Ishikawa (cell line): ENCODE measurements at regions not wholly inside any gene's neighbourhood (a gene's known extent, or its start where the extent isn't known, plus 50 kb on each side); places are given as distances from the start of the nearest gene placed in this dataset.

Experiments
- CEBPB ChIP-seq: IDR thresholded peaks from 2 replicates; pipeline ENCODE4 v1.6.1; 2012
- CREB1 ChIP-seq: IDR thresholded peaks from 2 replicates; pipeline ENCODE4 v1.6.1; 2012; ENCODE audit warnings: low read depth
- EGR1 ChIP-seq: IDR thresholded peaks from 2 replicates; pipeline ENCODE4 v1.6.1; 2012
- EP300 ChIP-seq: IDR thresholded peaks from 2 replicates; pipeline ENCODE4 v1.6.1; 2012; ENCODE audit warnings: borderline replicate concordance
- FOXM1 ChIP-seq: IDR thresholded peaks from 2 replicates; pipeline ENCODE4 v1.6.1; 2012; ENCODE audit warnings: low read depth, borderline replicate concordance
- MAX ChIP-seq: IDR thresholded peaks from 2 replicates; pipeline ENCODE4 v1.6.1; 2012
- NFIC ChIP-seq: IDR thresholded peaks from 2 replicates; pipeline ENCODE4 v1.6.1; 2012
- RAD21 ChIP-seq: IDR thresholded peaks from 2 replicates; pipeline ENCODE4 v1.6.1; 2012; ENCODE audit warnings: low read depth
- TAF1 ChIP-seq: IDR thresholded peaks from 2 replicates; pipeline ENCODE4 v1.6.1; 2012; ENCODE audit warnings: low read depth, mild to moderate bottlenecking
- TCF12 ChIP-seq: IDR thresholded peaks from 2 replicates; pipeline ENCODE4 v1.6.1; 2012; ENCODE audit warnings: low read depth
- TEAD4 ChIP-seq: IDR thresholded peaks from 2 replicates; pipeline ENCODE4 v1.6.1; 2012
- YY1 ChIP-seq: IDR thresholded peaks from 2 replicates; pipeline ENCODE4 v1.6.1; 2012; ENCODE audit warnings: low read depth
- ZBTB7A ChIP-seq: IDR thresholded peaks from 2 replicates; pipeline ENCODE4 v1.6.1; 2012; ENCODE audit warnings: low read depth
- TF ChIP-seq, protein P1 (sequence below): IDR thresholded peaks from 2 replicates; pipeline ENCODE4 v1.6.1; 2012
- TF ChIP-seq, protein P2 (sequence below): IDR thresholded peaks from 2 replicates; pipeline ENCODE4 v1.6.1; 2012; ENCODE audit warnings: low read depth, mild to moderate bottlenecking

GRCh38 chr11:98874050-98874449 lies 146.7 kb upstream of the CNTN5 start:
- no peak for TF ChIP-seq EP300
- TF ChIP-seq TEAD4 = no peak
- TF ChIP-seq CREB1 = no peak
- TF ChIP-seq, protein P1, sequence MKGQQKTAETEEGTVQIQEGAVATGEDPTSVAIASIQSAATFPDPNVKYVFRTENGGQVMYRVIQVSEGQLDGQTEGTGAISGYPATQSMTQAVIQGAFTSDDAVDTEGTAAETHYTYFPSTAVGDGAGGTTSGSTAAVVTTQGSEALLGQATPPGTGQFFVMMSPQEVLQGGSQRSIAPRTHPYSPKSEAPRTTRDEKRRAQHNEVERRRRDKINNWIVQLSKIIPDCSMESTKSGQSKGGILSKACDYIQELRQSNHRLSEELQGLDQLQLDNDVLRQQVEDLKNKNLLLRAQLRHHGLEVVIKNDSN = no peak
- no peak for TF ChIP-seq YY1
- TF ChIP-seq EGR1 = no peak
- no peak for TF ChIP-seq MAX
- no peak for TF ChIP-seq ZBTB7A
- TF ChIP-seq TAF1 = no peak
- TF ChIP-seq TCF12 = no peak
- no peak for TF ChIP-seq RAD21
- TF ChIP-seq, protein P2, sequence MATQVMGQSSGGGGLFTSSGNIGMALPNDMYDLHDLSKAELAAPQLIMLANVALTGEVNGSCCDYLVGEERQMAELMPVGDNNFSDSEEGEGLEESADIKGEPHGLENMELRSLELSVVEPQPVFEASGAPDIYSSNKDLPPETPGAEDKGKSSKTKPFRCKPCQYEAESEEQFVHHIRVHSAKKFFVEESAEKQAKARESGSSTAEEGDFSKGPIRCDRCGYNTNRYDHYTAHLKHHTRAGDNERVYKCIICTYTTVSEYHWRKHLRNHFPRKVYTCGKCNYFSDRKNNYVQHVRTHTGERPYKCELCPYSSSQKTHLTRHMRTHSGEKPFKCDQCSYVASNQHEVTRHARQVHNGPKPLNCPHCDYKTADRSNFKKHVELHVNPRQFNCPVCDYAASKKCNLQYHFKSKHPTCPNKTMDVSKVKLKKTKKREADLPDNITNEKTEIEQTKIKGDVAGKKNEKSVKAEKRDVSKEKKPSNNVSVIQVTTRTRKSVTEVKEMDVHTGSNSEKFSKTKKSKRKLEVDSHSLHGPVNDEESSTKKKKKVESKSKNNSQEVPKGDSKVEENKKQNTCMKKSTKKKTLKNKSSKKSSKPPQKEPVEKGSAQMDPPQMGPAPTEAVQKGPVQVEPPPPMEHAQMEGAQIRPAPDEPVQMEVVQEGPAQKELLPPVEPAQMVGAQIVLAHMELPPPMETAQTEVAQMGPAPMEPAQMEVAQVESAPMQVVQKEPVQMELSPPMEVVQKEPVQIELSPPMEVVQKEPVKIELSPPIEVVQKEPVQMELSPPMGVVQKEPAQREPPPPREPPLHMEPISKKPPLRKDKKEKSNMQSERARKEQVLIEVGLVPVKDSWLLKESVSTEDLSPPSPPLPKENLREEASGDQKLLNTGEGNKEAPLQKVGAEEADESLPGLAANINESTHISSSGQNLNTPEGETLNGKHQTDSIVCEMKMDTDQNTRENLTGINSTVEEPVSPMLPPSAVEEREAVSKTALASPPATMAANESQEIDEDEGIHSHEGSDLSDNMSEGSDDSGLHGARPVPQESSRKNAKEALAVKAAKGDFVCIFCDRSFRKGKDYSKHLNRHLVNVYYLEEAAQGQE = no peak
- TF ChIP-seq CEBPB = no peak
- TF ChIP-seq NFIC = no peak
- no peak for TF ChIP-seq FOXM1

DNA sequence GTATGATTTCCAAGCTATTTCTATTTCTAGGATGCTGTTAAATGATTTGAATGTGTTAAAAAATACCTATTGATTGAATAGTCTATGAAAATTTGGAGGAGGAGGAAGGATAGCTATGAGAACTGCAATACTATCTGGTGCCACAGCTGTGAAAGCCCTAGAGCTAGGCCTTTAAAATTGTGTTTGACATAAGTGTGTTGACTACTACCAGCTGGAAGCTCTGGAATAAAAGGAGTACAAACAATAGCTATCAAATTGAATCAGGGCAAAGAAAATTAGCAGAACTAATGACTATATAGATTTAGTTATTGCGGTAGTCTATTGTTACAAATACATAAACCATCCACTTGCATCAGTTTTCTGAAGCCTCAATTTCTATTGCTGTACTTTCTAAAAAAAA lies 124.8 kb upstream of the CNTN5 start:
- TF ChIP-seq EGR1 (no peak), RAD21 (no peak), EP300 (no peak), ZBTB7A (no peak), NFIC (no peak), CREB1 (no peak), TAF1 (no peak)

DNA sequence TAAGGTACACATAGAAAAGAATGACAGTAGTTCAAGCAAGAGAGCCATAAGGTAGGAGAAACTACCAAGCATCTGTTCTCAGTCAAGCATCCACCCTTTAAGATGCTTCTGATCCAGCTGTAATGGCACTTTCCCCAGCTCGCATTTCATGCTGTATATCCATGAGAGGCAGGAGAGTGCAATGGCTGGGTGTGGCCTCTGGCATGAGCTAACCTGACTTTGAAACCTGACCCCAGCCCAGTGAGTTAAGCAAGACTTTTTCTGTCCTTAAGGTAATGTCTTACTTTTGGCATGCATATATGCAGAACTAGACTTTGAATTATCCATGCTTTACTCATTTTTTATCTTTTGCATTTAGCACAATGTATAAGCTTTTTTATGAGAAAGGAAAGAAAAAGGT lies 79.8 kb upstream of the CNTN5 start:
- TF ChIP-seq, protein P1 = no peak
- no peak for TF ChIP-seq FOXM1
- TF ChIP-seq, protein P2 = no peak
- no peak for TF ChIP-seq TEAD4
- TF ChIP-seq EP300 = no peak
- TF ChIP-seq TCF12 = no peak
- TF ChIP-seq CEBPB = peak; percentile 88
- TF ChIP-seq ZBTB7A = no peak
- 0 out of 2 replicates have a peak, but pooled peaks have one; percentile 11 for TF ChIP-seq NFIC
- TF ChIP-seq MAX = no peak
- TF ChIP-seq YY1 = no peak
- no peak for TF ChIP-seq EGR1

GRCh38 chr11:98944461-98944860 lies 76.3 kb upstream of the CNTN5 start:
- TF ChIP-seq, protein P2 = no peak
- TF ChIP-seq TEAD4 = no peak
- no peak for TF ChIP-seq CEBPB
- TF ChIP-seq YY1 = no peak
- no peak for TF ChIP-seq TCF12

DNA sequence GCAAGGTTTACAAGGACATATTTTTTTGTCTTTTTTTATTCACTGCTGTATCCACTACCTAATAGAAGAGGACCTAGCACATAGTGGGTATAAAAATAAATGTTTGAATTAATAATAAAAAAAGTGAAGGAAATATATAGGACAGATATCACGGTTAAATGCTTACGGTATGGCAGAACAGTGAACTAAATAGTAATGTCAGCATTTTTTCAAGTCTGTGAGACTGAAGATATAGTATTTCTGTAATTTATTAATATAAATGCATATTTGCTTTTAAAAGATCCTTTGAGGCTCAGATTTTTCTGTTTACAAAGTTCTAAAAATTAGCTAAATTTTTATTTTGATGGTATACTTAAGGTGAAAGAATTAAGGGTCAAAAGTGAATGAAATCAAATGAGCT lies 68.6 kb upstream of the CNTN5 start:
- TF ChIP-seq, protein P1 = no peak
- TF ChIP-seq NFIC (no peak), TCF12 (no peak), EP300 (no peak), RAD21 (no peak), ZBTB7A (no peak), TAF1 (no peak), CREB1 (no peak), TEAD4 (no peak), MAX (no peak), CEBPB (no peak), EGR1 (no peak), YY1 (no peak), FOXM1 (no peak)
- TF ChIP-seq, protein P2 = no peak
